ENCODE measurements at regions not wholly inside any gene's neighbourhood (a gene's known extent, or its start where the extent isn't known, plus 50 kb on each side); places are given as distances from the start of the nearest gene placed in this dataset.

GRCh38 chr2:81647715-81648230, 1343.2 kb upstream of the LRRTM1 start:
- TF ChIP-seq POLR2A (IDR thresholded peaks at IDR 0.05) = no peak
- no peak for TF ChIP-seq CTCF (IDR thresholded peaks at IDR 0.05)
- TF ChIP-seq EP300 (IDR thresholded peaks at IDR 0.05) = no peak

Measured in ovary (tissue), 3 donors.